ENCODE measurements at regions not wholly inside any gene's neighbourhood (a gene's known extent, or its start where the extent isn't known, plus 50 kb on each side); places are given as distances from the start of the nearest gene placed in this dataset.

DNA sequence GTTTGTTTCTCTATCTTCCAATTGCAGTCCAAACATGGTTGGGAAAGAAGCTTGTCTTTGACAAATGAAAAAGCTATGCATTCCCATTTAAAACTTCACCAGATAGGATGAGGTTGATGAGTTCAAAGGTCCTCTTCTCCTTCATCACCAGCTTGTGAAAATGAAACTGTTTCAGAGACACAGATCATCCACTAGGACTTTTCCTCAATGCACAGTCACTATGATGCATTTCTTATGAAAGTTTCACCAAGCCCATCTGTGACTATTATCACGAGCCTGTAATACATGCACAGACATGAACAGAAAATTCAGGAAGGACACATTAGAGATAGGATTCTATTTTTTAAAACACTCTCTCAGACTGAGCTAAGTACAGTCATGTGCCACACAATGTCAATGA is 644.4 kb downstream of the PLCL1 start:
- no peak overlapping the region for H3K4me3 ChIP-seq (ENCODE audit: low read depth, low read length)
- no peaks in the 10 kb centered on the region for H3K36me3 ChIP-seq (ENCODE audit: control insufficient read depth in 2 of 2, insufficient read depth in 1 of 2, low read length in 2 of 2)
- no peak overlapping the region for H3K27ac ChIP-seq (ENCODE audit: extremely low read depth, low read depth, low read length)
- CTCF ChIA-PET: no interaction called here
- TF ChIP-seq ZNF624 (tag by site-specific recombination; IDR thresholded peaks at IDR 0.05): no peak
- TF ChIP-seq ZNF23 (tag by site-specific recombination; IDR thresholded peaks at IDR 0.05; ENCODE audit: borderline replicate concordance): no peak
- TF ChIP-seq ZNF404 (tag by site-specific recombination; IDR thresholded peaks at IDR 0.05): no peak
- no peak for TF ChIP-seq ZNF701 (tag by site-specific recombination; IDR thresholded peaks at IDR 0.05)
- TF ChIP-seq ZNF112 (tag by site-specific recombination; IDR thresholded peaks at IDR 0.05): no peak
- TF ChIP-seq, protein P1, sequence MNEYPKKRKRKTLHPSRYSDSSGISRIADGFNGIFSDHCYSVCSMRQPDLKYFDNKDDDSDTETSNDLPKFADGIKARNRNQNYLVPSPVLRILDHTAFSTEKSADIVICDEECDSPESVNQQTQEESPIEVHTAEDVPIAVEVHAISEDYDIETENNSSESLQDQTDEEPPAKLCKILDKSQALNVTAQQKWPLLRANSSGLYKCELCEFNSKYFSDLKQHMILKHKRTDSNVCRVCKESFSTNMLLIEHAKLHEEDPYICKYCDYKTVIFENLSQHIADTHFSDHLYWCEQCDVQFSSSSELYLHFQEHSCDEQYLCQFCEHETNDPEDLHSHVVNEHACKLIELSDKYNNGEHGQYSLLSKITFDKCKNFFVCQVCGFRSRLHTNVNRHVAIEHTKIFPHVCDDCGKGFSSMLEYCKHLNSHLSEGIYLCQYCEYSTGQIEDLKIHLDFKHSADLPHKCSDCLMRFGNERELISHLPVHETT (tag by site-specific recombination; IDR thresholded peaks at IDR 0.05): no peak
- no peak for TF ChIP-seq ZNF501 (tag by site-specific recombination; IDR thresholded peaks at IDR 0.05)
- TF ChIP-seq ZBTB7A (tag by site-specific recombination; IDR thresholded peaks at IDR 0.05; ENCODE audit: low read depth): no peak
- TF ChIP-seq ZNF221 (tag by site-specific recombination; IDR thresholded peaks at IDR 0.05; ENCODE audit: borderline replicate concordance): no peak
- TF ChIP-seq ZNF830 (tag by site-specific recombination; IDR thresholded peaks at IDR 0.05; ENCODE audit: low read depth): no peak
- no peak for TF ChIP-seq SP3 (tag by site-specific recombination; IDR thresholded peaks at IDR 0.05)
- TF ChIP-seq SP7 (tag by site-specific recombination; IDR thresholded peaks at IDR 0.05): no peak
- no peaks in the 10 kb centered on the region for H3K4me1 ChIP-seq (ENCODE audit: control insufficient read depth, insufficient read depth, low read length)
- H3K9me3 ChIP-seq (ENCODE audit: control insufficient read depth, insufficient read depth, low read depth, low read length): no peaks in the 10 kb centered on the region
- POLR2A ChIA-PET: no interaction called here

DNA sequence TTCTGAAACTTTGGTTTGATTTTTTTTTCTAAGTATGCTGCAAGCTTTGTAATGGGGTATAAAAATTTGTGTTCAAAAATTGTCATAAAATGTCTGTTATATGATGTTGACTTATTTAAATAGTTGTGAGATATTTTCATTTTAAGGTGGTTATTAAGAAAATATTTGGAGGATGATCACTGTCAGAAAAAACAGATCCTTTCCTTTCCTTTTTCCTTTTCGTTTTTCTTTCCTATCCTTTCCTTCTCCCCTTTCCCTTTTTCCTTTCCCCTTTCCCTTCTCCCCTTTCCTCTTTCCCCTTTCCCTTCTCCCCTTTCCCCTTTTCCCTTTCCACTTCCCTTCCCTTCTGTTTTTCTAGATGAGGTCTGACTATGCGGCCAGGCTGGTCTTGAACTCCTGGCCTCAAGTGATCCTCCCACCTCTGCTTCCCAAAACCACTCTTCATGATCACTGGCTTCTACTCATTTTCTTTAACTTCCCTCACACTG is 640.5 kb downstream of the PLCL1 start:
- POLR2A ChIA-PET: no interaction called here
- CTCF ChIA-PET: no interaction called here
- TF ChIP-seq, protein P2, sequence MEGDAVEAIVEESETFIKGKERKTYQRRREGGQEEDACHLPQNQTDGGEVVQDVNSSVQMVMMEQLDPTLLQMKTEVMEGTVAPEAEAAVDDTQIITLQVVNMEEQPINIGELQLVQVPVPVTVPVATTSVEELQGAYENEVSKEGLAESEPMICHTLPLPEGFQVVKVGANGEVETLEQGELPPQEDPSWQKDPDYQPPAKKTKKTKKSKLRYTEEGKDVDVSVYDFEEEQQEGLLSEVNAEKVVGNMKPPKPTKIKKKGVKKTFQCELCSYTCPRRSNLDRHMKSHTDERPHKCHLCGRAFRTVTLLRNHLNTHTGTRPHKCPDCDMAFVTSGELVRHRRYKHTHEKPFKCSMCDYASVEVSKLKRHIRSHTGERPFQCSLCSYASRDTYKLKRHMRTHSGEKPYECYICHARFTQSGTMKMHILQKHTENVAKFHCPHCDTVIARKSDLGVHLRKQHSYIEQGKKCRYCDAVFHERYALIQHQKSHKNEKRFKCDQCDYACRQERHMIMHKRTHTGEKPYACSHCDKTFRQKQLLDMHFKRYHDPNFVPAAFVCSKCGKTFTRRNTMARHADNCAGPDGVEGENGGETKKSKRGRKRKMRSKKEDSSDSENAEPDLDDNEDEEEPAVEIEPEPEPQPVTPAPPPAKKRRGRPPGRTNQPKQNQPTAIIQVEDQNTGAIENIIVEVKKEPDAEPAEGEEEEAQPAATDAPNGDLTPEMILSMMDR (tag by site-specific recombination; IDR thresholded peaks at IDR 0.05): no peak
- no peak for TF ChIP-seq ZNF654 (tag by site-specific recombination; IDR thresholded peaks at IDR 0.05; ENCODE audit: low read depth)
- TF ChIP-seq PRDM1 (tag by site-specific recombination; IDR thresholded peaks at IDR 0.05): peak; percentile 100
- TF ChIP-seq SCRT1 (tag by site-specific recombination; IDR thresholded peaks at IDR 0.05; ENCODE audit: borderline replicate concordance): no peak
- Histone ChIP-seq H3K9me3 (ENCODE audit: control insufficient read depth, insufficient read depth, low read depth, low read length) (no peaks in the 10 kb centered on the region), H3K4me3 (ENCODE audit: low read depth, low read length) (no peak overlapping the region), H3K36me3 (ENCODE audit: control insufficient read depth in 2 of 2, insufficient read depth in 1 of 2, low read length in 2 of 2) (no peaks in the 10 kb centered on the region), H3K4me1 (ENCODE audit: control insufficient read depth, insufficient read depth, low read length) (no peaks in the 10 kb centered on the region), H3K27ac (ENCODE audit: extremely low read depth, low read depth, low read length) (no peak overlapping the region)

DNA sequence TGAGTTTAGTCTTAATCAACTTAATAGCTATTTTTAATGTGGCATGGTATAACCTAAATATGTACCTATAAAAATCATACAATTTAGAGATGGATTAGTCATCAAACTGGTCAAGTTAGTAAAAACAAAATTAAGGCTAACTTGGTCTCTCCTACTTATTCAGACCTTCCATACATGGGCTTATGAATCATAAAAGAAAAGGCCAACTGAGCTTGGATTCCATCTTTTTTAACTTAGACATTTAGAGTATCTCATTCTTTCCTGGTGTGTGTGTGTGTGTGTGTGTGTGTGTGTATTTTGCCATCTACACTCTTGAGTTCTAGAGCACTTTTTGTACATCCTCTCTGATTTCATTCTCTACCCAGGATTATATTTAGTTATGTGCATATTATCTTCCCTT is 637.5 kb downstream of the PLCL1 start:
- POLR2A ChIA-PET: no interaction called here
- H3K9me3 ChIP-seq (ENCODE audit: control insufficient read depth, insufficient read depth, low read depth, low read length): no peaks in the 10 kb centered on the region
- no peaks in the 10 kb centered on the region for H3K4me1 ChIP-seq (ENCODE audit: control insufficient read depth, insufficient read depth, low read length)
- no peak overlapping the region for H3K4me3 ChIP-seq (ENCODE audit: low read depth, low read length)
- CTCF ChIA-PET: interaction anchor here (0.6 kb wide), 1 partner anchor 28 kb away, joined by 3 read pairs; no protein-coding TSS in a partner anchor
- no peak overlapping the region for H3K27ac ChIP-seq (ENCODE audit: extremely low read depth, low read depth, low read length)
- H3K36me3 ChIP-seq (ENCODE audit: control insufficient read depth in 2 of 2, insufficient read depth in 1 of 2, low read length in 2 of 2): no peaks in the 10 kb centered on the region
- TF ChIP-seq SALL2 (tag by site-specific recombination; IDR thresholded peaks at IDR 0.05; ENCODE audit: borderline replicate concordance) (no peak), ZNF140 (tag by site-specific recombination; IDR thresholded peaks at IDR 0.05) (no peak), ZNF155 (tag by site-specific recombination; IDR thresholded peaks at IDR 0.05) (no peak), ZXDB (tag by site-specific recombination; IDR thresholded peaks at IDR 0.05) (no peak), ZNF394 (tag by site-specific recombination; IDR thresholded peaks at IDR 0.05; ENCODE audit: borderline replicate concordance) (no peak), HOXD13 (CRISPR knock-in tag; IDR thresholded peaks at IDR 0.05; ENCODE audit: borderline replicate concordance) (no peak), ZNF311 (tag by site-specific recombination; IDR thresholded peaks at IDR 0.05; ENCODE audit: borderline replicate concordance) (no peak), HOXA7 (CRISPR knock-in tag; IDR thresholded peaks at IDR 0.05; ENCODE audit: borderline replicate concordance) (no peak), ZNF114 (tag by site-specific recombination; IDR thresholded peaks at IDR 0.05) (no peak), ZNF585B (tag by site-specific recombination; IDR thresholded peaks at IDR 0.05) (no peak)
- TF ChIP-seq, protein P3, sequence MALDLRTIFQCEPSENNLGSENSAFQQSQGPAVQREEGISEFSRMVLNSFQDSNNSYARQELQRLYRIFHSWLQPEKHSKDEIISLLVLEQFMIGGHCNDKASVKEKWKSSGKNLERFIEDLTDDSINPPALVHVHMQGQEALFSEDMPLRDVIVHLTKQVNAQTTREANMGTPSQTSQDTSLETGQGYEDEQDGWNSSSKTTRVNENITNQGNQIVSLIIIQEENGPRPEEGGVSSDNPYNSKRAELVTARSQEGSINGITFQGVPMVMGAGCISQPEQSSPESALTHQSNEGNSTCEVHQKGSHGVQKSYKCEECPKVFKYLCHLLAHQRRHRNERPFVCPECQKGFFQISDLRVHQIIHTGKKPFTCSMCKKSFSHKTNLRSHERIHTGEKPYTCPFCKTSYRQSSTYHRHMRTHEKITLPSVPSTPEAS (tag by site-specific recombination; IDR thresholded peaks at IDR 0.05): no peak
- TF ChIP-seq, protein P4, sequence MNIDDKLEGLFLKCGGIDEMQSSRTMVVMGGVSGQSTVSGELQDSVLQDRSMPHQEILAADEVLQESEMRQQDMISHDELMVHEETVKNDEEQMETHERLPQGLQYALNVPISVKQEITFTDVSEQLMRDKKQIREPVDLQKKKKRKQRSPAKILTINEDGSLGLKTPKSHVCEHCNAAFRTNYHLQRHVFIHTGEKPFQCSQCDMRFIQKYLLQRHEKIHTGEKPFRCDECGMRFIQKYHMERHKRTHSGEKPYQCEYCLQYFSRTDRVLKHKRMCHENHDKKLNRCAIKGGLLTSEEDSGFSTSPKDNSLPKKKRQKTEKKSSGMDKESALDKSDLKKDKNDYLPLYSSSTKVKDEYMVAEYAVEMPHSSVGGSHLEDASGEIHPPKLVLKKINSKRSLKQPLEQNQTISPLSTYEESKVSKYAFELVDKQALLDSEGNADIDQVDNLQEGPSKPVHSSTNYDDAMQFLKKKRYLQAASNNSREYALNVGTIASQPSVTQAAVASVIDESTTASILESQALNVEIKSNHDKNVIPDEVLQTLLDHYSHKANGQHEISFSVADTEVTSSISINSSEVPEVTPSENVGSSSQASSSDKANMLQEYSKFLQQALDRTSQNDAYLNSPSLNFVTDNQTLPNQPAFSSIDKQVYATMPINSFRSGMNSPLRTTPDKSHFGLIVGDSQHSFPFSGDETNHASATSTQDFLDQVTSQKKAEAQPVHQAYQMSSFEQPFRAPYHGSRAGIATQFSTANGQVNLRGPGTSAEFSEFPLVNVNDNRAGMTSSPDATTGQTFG (tag by site-specific recombination; IDR thresholded peaks at IDR 0.05; ENCODE audit: borderline replicate concordance): no peak
